Skin of body (tissue), 1 donor: ENCODE measurements at regions not wholly inside any gene's neighbourhood (a gene's known extent, or its start where the extent isn't known, plus 50 kb on each side); places are given as distances from the start of the nearest gene placed in this dataset.
"Not testable (repeated sequence)": the region's sequence is repeated elsewhere in the genome, so short reads cannot be mapped to it uniquely, and the experiment has no call there.

ENCODE experiments used
- DNase-seq: peaks from one replicate; lab custom pipeline; 2025; lab: John Stamatoyannopoulos, UW

DNA sequence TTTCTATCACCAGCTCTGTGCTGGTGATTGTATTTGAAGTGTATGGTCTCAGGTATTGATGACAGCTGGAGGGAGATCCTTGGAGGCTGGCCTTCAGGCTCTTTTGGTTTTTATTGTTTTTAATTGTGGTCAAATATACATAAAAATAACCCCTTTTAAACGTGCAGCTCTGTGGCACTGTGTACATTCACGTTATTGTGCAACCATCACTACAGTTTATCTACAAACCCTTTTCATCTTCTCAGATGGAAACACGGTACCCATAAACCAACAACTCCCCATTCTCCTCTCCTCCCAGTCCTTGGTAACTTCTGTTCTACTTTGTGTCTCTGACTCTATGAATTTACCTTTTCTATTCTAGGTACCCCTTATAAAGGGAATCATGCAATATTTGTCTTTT is 79.3 kb upstream of the ATP8B1 start:
- no peak for DNase-seq

DNA sequence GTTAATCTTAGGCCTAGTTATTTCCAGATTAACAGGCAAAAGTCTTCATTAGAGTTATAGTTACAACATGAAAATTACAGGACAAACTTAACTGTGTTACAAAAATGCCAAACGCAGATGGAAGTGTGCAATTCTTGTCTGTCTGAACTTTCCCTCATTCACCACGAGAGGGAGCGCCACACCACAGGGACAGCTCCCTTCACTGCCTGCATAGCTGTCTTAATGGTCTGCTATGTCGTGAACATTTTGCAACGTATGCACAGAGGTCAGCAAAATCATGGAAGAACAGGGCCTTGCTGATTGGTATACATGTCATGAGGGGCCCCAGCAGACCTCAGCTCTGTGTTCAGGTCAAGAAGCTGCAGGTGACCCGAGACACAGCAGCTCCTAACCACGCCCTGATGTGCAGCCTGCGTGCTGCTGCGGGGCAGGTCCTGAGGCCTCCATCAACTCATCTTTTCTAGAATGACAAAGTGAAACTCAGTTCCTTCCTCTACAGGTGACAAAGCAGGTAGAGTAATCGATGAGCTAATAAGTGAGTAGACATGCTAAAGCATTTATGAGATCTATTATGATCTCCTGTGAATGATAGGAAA is 78.8 kb upstream of the ATP8B1 start:
- DNase-seq, result peak; percentile 62

DNA sequence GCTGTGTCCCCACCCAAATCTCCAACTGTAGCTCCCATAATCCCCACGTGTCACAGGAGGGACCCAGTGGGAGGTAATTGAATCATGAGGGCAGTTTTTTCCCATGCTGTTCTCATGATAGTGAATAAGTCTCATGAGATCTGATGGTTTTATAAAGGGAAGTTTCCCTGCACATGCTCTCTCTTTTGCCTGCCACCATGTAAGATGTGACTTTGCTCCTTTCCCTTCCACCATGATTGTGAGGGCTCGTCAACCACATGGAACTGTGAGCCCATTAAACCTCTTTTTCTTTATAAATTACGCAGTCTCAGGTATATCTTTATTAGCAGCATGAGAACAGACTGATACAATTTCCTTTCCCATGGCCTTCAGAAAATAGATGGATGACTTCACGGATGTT is 76.8 kb upstream of the ATP8B1 start:
- not testable (repeated sequence) for DNase-seq

DNA sequence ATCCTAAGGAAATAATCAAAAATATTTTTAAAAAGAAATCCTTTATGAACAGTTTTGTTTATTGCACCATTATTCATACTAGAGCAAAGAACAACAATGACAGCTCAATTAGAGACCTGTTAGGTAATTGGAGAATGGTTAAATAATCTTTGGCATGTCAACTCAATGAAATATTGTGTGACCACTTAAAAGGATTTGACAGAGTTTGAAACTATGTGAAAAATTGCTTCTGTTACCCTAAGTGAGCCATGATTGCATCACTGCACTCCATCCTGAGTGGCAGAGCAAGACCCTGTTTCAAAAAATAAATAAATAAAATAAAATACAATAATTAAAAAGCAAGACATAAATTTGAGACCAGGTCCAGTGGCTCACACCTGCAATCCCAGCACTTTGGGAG is 66.1 kb upstream of the ATP8B1 start:
- no peak for DNase-seq

DNA sequence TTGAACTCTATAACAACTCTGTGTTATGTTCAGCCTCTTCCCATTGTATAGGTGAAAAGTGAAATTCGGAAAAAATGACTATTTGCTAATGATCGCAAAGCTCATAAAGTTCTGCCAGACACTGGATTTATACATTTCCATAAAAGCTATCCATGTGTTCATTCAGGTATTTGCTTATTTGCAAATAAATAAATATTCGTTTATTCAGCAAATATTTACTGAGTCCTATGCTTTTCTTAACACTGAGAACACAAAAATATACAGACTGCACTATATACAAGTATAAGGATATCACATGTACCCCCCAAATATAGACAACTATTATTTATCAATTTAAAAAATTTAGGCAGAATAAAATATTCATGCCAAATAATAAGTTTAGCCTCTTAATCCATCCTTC is 63.2 kb upstream of the ATP8B1 start:
- no peak for DNase-seq

DNA sequence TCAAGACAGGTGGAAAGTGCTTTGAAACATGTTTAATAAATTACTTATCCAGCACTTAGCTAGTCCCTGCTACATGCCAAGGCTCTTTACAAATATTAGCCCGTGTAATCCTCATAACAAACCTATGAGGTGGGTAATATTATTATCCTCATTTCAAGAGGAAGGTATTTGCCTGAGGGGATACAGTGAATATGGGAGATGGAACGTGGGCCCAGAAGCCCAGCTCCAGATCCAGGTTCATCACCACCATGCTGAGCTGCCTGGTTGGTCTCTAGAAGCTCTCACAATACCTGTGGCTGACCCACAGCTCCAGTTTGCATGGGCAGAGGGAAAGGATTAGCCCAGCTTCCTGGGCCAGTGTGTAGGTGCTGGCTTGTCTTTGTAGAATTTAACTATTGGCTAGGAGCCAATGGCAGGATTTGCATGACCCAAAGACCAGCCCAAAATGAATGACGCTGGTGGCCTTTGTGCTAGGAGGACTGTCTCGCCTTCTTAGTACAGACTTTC is 61.6 kb upstream of the ATP8B1 start:
- DNase-seq, result no peak

DNA sequence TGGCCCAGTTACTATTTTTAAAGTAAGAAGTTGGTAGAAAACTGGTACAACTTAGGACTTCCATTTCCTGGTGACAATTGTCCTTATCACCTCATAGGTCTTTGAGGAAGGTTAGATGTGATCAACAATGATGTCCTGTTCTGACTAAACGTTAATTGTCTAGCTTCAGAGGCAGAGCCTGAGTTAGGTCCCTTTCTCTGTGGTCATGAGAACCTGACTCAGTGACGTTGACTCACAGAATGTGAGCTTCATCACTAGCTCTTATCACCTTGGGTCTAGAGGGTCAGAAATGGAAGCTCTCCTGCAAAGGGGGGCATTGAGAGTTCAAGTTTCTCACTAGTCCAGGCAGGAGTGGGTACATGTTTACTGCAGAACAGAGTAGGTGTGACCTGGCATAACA is 60.6 kb upstream of the ATP8B1 start:
- DNase-seq, result no peak

DNA sequence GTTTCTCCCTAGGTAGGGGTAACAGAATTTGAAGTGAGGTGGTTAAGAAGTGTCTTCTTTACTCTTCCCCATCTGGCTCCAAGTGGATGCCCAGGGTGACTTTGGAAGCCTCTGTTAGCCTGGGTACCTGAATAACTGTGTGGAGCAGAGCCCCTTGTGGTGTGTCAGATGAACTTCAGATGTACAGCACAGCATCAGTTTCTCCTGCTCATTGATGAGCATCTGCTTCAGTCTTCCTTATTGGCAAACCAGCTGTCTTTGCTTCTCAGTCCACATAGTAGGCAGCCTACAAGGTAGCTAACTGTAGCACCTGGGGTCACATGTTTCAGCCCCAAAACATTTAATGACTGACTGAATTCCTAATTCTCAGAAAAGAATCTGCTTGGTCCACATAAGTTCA is 56.2 kb upstream of the ATP8B1 start:
- no peak for DNase-seq

DNA sequence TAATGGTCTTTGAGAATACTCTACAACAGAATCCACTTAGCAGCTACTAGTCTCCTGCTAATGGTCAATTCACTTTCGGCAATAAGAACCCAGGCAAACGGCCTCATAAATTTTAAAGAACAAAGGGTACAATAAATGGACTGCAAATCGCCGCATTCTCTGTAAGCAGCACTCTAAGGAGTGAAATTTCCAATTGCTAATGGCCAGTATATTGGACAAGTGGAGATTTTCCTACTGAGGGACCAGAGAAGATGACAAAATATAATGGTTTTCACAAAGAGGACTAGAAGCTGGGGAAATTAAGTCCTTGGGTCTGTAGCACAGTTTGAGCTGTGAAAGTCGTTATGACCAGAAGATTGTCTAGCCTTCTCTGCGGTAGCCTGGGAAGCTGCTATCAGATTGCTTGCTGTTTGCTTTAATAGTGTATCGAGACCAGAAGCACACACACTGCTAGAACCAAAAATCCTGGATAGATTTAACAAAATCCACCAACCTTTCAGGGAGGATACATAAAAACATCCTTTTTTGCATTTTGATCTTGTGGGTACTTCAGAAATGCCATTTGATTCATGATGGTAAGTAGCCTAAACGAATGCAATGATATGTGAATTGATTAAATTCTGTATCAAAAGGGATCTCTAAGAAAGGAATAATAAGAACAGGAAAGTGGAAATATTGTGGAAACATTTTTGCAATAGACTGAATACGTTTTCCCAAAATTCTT is 53.6 kb upstream of the ATP8B1 start:
- DNase-seq, result no peak

DNA sequence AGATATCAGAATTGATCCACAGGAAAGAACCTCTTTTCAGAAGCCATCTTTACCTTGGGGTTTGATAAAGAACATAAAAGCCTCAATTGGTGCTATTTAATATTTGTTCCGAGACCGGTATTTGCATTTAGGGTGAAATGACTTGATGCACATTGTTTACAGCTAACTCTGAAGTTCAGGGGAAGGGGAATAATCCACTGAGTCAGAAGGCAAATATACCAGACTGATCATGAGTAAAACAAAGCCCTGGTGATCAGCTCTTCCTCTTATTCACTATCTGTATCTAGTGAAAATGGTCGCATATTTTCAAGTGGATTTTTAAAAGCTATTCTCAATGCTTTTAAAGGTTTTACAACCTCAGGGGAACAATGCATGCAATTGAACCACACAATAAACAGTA is 53.0 kb upstream of the ATP8B1 start:
- no peak for DNase-seq

DNA sequence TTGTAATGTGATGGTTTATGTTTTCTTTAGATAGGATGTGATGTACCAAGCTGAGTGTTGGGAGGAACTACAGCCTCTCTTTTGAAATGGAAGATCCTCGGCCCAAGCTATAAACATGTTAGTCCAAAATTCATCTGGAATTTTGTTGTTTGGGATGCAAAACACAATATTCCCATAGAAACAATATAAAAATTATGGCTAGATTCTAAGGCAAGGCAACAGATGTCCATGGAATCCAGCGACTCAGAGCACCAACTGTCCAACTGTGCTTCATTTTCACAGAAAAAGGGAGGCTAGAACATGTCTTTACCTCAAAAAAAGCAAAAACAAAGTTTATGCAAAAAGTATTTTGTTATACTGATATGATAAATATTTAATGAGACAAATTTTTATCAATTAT is 52.4 kb upstream of the ATP8B1 start:
- DNase-seq, result no peak

DNA sequence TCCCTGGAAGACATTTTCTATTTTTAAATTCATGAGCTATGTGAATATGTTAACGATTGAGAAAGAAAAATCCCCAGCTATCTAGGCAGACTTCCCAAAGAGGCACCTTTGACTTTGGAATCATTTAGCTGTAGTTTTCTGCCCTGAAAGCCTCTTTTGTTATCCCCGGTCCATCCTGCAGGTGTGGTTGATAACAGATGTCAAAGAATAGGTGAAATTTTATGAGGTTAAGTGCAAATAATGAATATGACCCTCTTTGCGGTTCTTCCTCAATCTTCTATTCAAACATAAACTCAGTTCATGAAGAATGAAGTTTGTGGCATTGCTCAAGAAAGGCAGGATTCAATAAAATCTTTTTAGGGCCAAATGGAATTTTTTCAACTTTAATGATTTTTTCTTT is 51.6 kb upstream of the ATP8B1 start:
- no peak for DNase-seq

DNA sequence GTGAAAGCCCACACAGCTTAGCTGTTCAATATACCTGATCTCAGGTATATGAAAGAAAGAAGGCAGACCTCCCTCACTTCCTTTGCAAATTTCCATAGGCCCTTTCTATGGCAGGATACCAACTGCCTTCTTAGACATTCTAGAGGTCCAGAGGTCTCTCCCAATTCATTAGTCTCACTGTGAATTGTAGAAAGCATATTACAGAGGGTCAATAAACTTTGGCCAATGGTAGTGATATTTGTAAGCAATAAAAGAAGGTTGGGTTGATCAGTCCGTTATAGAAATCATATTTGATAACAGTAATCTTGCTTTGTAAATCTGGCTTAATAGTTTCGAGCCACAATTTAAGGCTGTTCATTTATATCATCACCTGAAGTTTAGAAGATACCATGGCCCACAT is 50.7 kb upstream of the ATP8B1 start:
- no peak for DNase-seq

DNA sequence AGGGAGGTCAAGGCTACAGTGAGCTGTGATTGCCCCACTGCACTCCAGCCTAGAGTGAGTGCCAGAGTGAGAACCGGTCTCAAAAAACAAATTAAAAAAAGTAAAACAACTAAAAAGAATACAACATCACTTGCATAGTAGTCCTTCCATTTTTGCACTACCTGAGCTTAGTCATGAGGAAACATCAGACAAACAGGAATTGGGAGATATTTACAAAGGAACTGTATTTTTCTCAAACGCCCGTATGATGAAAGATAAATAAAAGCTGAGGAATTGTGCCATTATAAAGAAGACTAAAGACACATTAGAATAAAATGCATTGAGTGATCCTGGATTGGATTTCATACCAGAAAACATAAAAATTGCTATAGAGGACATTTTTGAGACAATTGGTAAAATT is 50.0 kb upstream of the ATP8B1 start:
- DNase-seq, result no peak
